Retinal pigment epithelial cell (primary cell): ENCODE measurements at regions not wholly inside any gene's neighbourhood (a gene's known extent, or its start where the extent isn't known, plus 50 kb on each side); places are given as distances from the start of the nearest gene placed in this dataset.
"Not testable (repeated sequence)": the region's sequence is repeated elsewhere in the genome, so short reads cannot be mapped to it uniquely, and the experiment has no call there.

ENCODE experiments used
- DNase-seq: peaks from one replicate; pipeline ENCODE4 v3.0.0-alpha.2; 2010; ENCODE audit warnings: low read depth
- H3K4me3 ChIP-seq: 2 replicates; pipeline ENCODE4 v1.5.1; 2011; ENCODE audit warnings: mild to moderate bottlenecking, low read length, control low read depth, moderate library complexity
- TF ChIP-seq, protein P1 (sequence below): conservative IDR thresholded peaks from 2 replicates; pipeline ENCODE4 v1.5.1; 2011; ENCODE audit warnings: low read depth, low read length, control low read depth, inconsistent platforms

DNA sequence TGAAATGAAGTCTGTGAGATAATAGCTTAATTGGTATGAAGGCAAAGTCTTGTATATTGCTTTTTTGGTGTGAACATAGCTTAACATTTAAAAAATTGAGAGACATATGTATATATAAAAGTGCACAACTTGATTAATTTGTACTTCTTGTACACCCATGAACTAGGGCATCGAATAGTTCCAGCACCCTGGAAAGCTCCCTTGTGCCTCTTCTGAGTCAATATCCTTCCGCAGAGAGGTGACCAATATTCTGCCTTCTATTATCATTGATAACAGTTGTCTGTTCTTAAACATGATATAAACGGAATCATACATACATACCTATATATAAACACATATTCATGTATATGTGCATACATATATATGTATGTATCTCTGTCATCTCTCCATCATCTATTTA, 185.4 kb downstream of the PHF2 start:
- DNase-seq, result no peak
- H3K4me3 ChIP-seq, result no peak overlapping the region
- TF ChIP-seq, protein P1, sequence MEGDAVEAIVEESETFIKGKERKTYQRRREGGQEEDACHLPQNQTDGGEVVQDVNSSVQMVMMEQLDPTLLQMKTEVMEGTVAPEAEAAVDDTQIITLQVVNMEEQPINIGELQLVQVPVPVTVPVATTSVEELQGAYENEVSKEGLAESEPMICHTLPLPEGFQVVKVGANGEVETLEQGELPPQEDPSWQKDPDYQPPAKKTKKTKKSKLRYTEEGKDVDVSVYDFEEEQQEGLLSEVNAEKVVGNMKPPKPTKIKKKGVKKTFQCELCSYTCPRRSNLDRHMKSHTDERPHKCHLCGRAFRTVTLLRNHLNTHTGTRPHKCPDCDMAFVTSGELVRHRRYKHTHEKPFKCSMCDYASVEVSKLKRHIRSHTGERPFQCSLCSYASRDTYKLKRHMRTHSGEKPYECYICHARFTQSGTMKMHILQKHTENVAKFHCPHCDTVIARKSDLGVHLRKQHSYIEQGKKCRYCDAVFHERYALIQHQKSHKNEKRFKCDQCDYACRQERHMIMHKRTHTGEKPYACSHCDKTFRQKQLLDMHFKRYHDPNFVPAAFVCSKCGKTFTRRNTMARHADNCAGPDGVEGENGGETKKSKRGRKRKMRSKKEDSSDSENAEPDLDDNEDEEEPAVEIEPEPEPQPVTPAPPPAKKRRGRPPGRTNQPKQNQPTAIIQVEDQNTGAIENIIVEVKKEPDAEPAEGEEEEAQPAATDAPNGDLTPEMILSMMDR, result no peak

DNA sequence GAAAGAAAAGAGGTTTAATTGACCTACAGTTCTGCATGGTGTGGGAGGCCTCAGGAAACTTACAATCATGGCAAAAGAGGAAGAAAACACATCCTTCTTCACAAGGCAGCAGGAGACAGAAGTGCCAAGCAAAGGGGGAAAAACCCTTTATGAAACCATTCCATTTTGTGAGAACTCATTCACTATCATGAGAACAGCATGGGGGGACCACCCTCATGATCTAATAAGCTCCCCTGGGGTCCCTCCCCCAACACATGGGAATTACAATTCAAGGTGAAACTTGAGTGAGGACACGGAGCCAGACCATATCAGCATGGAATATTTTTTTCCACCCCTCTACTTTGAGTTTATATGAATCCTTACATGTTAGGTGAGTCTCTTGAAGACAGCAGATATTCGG, 173.7 kb downstream of the PHF2 start:
- TF ChIP-seq, protein P1, result no peak
- no peak overlapping the region for H3K4me3 ChIP-seq
- DNase-seq, result no peak

DNA sequence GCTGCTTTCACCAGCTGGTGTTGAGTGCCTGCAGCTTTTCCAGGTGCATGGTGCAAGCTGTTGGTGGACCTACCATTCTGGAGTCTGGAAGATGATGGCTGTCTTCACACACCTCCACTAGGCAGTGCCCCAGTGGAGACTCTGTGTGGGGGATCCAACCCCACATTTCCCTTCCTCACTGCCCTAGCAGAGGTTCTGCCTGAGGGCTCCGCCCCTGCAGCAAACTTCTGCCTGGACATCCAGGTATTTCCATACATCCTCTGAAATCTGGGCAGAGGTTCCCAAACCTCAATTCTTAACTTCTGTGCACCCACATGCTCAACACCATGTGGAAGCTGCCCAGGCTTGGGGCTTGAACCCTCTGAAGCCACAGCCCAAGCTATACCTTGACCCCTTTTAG, 172.4 kb downstream of the PHF2 start:
- H3K4me3 ChIP-seq, DNase-seq: not testable (repeated sequence)

DNA sequence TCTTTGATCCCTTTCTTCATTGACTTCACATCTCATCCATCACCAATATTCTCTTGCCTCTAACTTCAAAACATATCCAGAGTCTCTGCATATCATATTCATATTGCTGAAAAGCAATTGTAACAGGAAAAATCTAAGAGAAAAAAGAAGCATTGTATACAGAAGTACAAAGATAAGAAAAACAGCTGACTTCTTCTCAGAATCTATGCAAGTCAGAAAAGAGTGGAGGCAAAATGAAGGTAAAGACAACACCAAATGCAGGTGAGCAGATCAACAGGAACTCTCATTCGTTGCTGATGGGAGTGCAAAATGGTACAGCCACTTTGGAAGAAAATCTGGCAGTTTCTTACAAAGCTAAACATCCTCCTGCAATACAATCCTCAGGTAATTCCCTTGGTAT, 155.6 kb downstream of the PHF2 start:
- TF ChIP-seq, protein P1, result no peak

DNA sequence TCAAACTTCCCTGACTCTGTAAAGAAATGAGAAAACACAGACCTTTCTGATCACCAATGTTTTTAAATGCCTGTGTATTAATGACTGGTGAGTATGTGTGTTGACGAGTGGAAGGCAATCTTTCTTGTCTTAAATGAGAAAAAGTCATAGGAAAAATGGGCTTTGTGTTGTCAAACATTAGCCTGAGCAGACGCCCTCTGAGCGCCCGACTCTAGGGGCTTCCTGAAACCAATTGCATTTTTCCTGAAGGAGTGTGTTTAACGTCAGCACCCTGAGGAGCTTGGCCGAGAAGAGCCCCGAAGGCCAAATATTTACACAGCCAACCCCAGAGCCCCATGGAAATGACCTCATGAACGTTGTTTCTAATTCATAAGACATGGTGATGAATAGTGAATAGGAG, 154.3 kb downstream of the PHF2 start:
- TF ChIP-seq, protein P1, result no peak
- DNase-seq, result no peak
- no peak overlapping the region for H3K4me3 ChIP-seq

More for the DNA sequence above, 155.6 kb downstream of the PHF2 start:
- DNase-seq, result no peak
- H3K4me3 ChIP-seq, result no peak overlapping the region

DNA sequence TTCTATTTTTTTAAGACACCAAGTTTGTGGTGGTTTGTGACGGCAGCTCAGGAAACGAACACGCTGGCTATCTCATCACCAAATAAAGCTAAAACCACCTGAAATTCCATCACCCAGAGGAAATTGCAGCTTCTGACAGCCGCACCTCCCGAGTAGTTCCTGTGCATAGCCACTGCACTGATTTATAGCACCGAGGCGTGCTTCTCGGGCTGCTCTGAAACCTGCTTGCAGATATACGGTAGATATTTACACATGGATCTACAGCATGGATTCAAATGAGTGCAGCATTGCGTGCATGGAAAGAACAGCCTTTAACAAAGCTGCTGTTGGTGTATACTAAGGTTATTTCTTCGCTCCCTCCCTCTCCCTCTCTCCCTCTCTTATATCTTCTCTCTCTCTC, 153.8 kb downstream of the PHF2 start:
- no peak for DNase-seq
- TF ChIP-seq, protein P1, result no peak
- H3K4me3 ChIP-seq, result no peak overlapping the region
